Mucosa of stomach (tissue), 1 donor: ENCODE measurements at regions not wholly inside any gene's neighbourhood (a gene's known extent, or its start where the extent isn't known, plus 50 kb on each side); places are given as distances from the start of the nearest gene placed in this dataset.

Experiments used
- H3K27me3 ChIP-seq: one replicate; pipeline ENCODE4 v1.7.0; 2013; ENCODE audit warnings: mild to moderate bottlenecking, low read length; ENCODE audit not compliant: control insufficient read depth, insufficient read depth
- H3K36me3 ChIP-seq: one replicate; pipeline ENCODE4 v1.7.0; 2013; ENCODE audit warnings: low read length; ENCODE audit not compliant: control insufficient read depth, insufficient read depth
- H3K4me1 ChIP-seq: one replicate; pipeline ENCODE4 v1.7.0; 2013; ENCODE audit warnings: mild to moderate bottlenecking, low read length; ENCODE audit not compliant: control insufficient read depth, insufficient read depth
- H3K4me3 ChIP-seq: one replicate; pipeline ENCODE4 v1.7.0; 2013; ENCODE audit warnings: low read length
- H3K9ac ChIP-seq: one replicate; pipeline ENCODE4 v1.7.0; 2013; ENCODE audit warnings: mild to moderate bottlenecking, low read length, moderate library complexity
- H3K9me3 ChIP-seq: one replicate; pipeline ENCODE4 v1.7.0; 2013; ENCODE audit warnings: mild to moderate bottlenecking, low read length, moderate library complexity; ENCODE audit not compliant: control insufficient read depth
- donor health status: Pancreatic carcinoma.

- H3K36me3 ChIP-seq = no peaks in the 10 kb centered on the region
- H3K4me3 ChIP-seq = no peak overlapping the region
- H3K9ac ChIP-seq = no peak overlapping the region
- H3K4me1 ChIP-seq = no peaks in the 10 kb centered on the region
- H3K9me3 ChIP-seq = no peaks in the 10 kb centered on the region
- no peaks in the 10 kb centered on the region for H3K27me3 ChIP-seq
These were observed 103.9 kb downstream of the TTLL2 start for GRCh38 chr6:167428664-167429333.

- no peaks in the 10 kb centered on the region for H3K36me3 ChIP-seq
- no peaks in the 10 kb centered on the region for H3K27me3 ChIP-seq
- no peaks in the 10 kb centered on the region for H3K4me1 ChIP-seq
- H3K9ac ChIP-seq = no peak overlapping the region
- no peak overlapping the region for H3K4me3 ChIP-seq
- H3K9me3 ChIP-seq = no peaks in the 10 kb centered on the region
These were observed 104.5 kb downstream of the TTLL2 start for GRCh38 chr6:167429353-167429752.

- H3K9ac ChIP-seq = no peak overlapping the region
- no peaks in the 10 kb centered on the region for H3K27me3 ChIP-seq
These were observed 110.4 kb downstream of the TTLL2 start for GRCh38 chr6:167435209-167435728.

GRCh38 chr6:167437888-167438484 lies 113.1 kb downstream of the TTLL2 start:
- Histone ChIP-seq H3K9me3 (no peaks in the 10 kb centered on the region), H3K9ac (no peak overlapping the region), H3K4me3 (no peak overlapping the region), H3K27me3 (no peaks in the 10 kb centered on the region), H3K4me1 (peaks cover 12% of the 10 kb centered on the region), H3K36me3 (no peaks in the 10 kb centered on the region)

More at GRCh38 chr6:167435209-167435728, 110.4 kb downstream of the TTLL2 start:
- H3K36me3 ChIP-seq = no peaks in the 10 kb centered on the region
- no peaks in the 10 kb centered on the region for H3K9me3 ChIP-seq
- no peaks in the 10 kb centered on the region for H3K4me1 ChIP-seq
- H3K4me3 ChIP-seq = no peak overlapping the region

GRCh38 chr6:167441715-167442206 lies 116.9 kb downstream of the TTLL2 start:
- Histone ChIP-seq H3K9me3 (no peaks in the 10 kb centered on the region), H3K4me3 (no peak overlapping the region), H3K4me1 (peaks cover 12% of the 10 kb centered on the region), H3K27me3 (no peaks in the 10 kb centered on the region), H3K36me3 (no peaks in the 10 kb centered on the region), H3K9ac (no peak overlapping the region)

GRCh38 chr6:167442245-167442644 lies 117.4 kb downstream of the TTLL2 start:
- Histone ChIP-seq H3K9ac (no peak overlapping the region), H3K4me1 (peaks cover 12% of the 10 kb centered on the region), H3K36me3 (no peaks in the 10 kb centered on the region), H3K4me3 (no peak overlapping the region), H3K27me3 (no peaks in the 10 kb centered on the region), H3K9me3 (no peaks in the 10 kb centered on the region)

- H3K27me3 ChIP-seq = no peaks in the 10 kb centered on the region
- H3K9me3 ChIP-seq = no peaks in the 10 kb centered on the region
- H3K36me3 ChIP-seq = no peaks in the 10 kb centered on the region
- no peak overlapping the region for H3K4me3 ChIP-seq
- H3K4me1 ChIP-seq = peaks cover 14% of the 10 kb centered on the region
- H3K9ac ChIP-seq = no peak overlapping the region
These were observed 118.2 kb downstream of the TTLL2 start for GRCh38 chr6:167442796-167443680.

- no peaks in the 10 kb centered on the region for H3K36me3 ChIP-seq
- no peak overlapping the region for H3K4me3 ChIP-seq
- no peak overlapping the region for H3K9ac ChIP-seq
- H3K27me3 ChIP-seq = no peaks in the 10 kb centered on the region
- peaks cover 30% of the 10 kb centered on the region for H3K4me1 ChIP-seq
- no peaks in the 10 kb centered on the region for H3K9me3 ChIP-seq
These were observed 119.9 kb downstream of the TTLL2 start for GRCh38 chr6:167444602-167445346.

- H3K4me1 ChIP-seq = peaks cover 38% of the 10 kb centered on the region
- no peaks in the 10 kb centered on the region for H3K27me3 ChIP-seq
- no peaks in the 10 kb centered on the region for H3K36me3 ChIP-seq
- H3K9me3 ChIP-seq = no peaks in the 10 kb centered on the region
- no peak overlapping the region for H3K9ac ChIP-seq
- H3K4me3 ChIP-seq = no peak overlapping the region
These were observed 120.7 kb downstream of the TTLL2 start for GRCh38 chr6:167445568-167445967.

- peaks cover 42% of the 10 kb centered on the region for H3K4me1 ChIP-seq
- H3K4me3 ChIP-seq = no peak overlapping the region
- H3K9ac ChIP-seq = no peak overlapping the region
- H3K27me3 ChIP-seq = no peaks in the 10 kb centered on the region
- H3K36me3 ChIP-seq = no peaks in the 10 kb centered on the region
- no peaks in the 10 kb centered on the region for H3K9me3 ChIP-seq
These were observed 121.2 kb downstream of the TTLL2 start for GRCh38 chr6:167446046-167446445.

GRCh38 chr6:167446971-167447370 lies 122.1 kb downstream of the TTLL2 start:
- H3K4me3 ChIP-seq = no peak overlapping the region
- no peaks in the 10 kb centered on the region for H3K27me3 ChIP-seq
- no peaks in the 10 kb centered on the region for H3K36me3 ChIP-seq
- peaks cover 36% of the 10 kb centered on the region for H3K4me1 ChIP-seq
- H3K9me3 ChIP-seq = no peaks in the 10 kb centered on the region
- no peak overlapping the region for H3K9ac ChIP-seq
